Stimulated activated CD8-positive, alpha-beta memory T cell treated with anti-CD3 and anti-CD28 coated beads, Interleukin-2, amount 100 ng/mL, for 1 hour (primary cell): ENCODE measurements at regions not wholly inside any gene's neighbourhood (a gene's known extent, or its start where the extent isn't known, plus 50 kb on each side); places are given as distances from the start of the nearest gene placed in this dataset.

Experiments used
- DNase-seq, 2 donors: peaks; one replicate each; pipeline ENCODE4 v3.0.0-alpha.2; 2020; ENCODE audit warnings: low read depth in 2 of 2

GRCh38 chr2:120425014-120425413 lies 79.1 kb downstream of the INHBB start:
- DNase-seq: no peak

GRCh38 chr2:120428748-120429147 lies 82.8 kb downstream of the INHBB start:
- no peak for DNase-seq

- no peak for DNase-seq
Observed at GRCh38 chr2:120429586-120430500, 83.9 kb downstream of the INHBB start.

- DNase-seq: no peak
Observed at GRCh38 chr2:120430501-120430830, 84.5 kb downstream of the INHBB start.

- no peak for DNase-seq
Observed at GRCh38 chr2:120430957-120431356, 85.0 kb downstream of the INHBB start.

GRCh38 chr2:120431386-120432292 lies 85.7 kb downstream of the INHBB start:
- no peak for DNase-seq

- DNase-seq: no peak
Observed at GRCh38 chr2:120432293-120432975, 86.5 kb downstream of the INHBB start.

GRCh38 chr2:120432976-120433815 lies 87.3 kb downstream of the INHBB start:
- DNase-seq: no peak

GRCh38 chr2:120433816-120434290 lies 87.9 kb downstream of the INHBB start:
- no peak for DNase-seq

- DNase-seq: no peak
Observed at GRCh38 chr2:120434492-120435308, 88.8 kb downstream of the INHBB start.

GRCh38 chr2:120435671-120436459 lies 89.9 kb downstream of the INHBB start:
- no peak for DNase-seq

- no peak for DNase-seq
Observed at GRCh38 chr2:120436460-120436739, 90.5 kb downstream of the INHBB start.

GRCh38 chr2:120436885-120437603 lies 91.1 kb downstream of the INHBB start:
- DNase-seq: no peak

- no peak for DNase-seq
Observed at GRCh38 chr2:120437604-120438000, 91.7 kb downstream of the INHBB start.

- DNase-seq: no peak
Observed at GRCh38 chr2:120438301-120439066, 92.5 kb downstream of the INHBB start.

GRCh38 chr2:120439067-120439368 lies 93.1 kb downstream of the INHBB start:
- DNase-seq: no peak

- no peak for DNase-seq
Observed at GRCh38 chr2:120439637-120440384, 93.9 kb downstream of the INHBB start.
